Testis (tissue), 2 donors: ENCODE measurements at regions not wholly inside any gene's neighbourhood (a gene's known extent, or its start where the extent isn't known, plus 50 kb on each side); places are given as distances from the start of the nearest gene placed in this dataset.

Source experiments
- DNase-seq: peaks from one replicate; pipeline ENCODE4 v3.0.0-alpha.2; 2019
- H3K27ac ChIP-seq, 2 donors: fragments of 200-600 bp; sonication (generic); one replicate each; pipeline ENCODE4 v1.5.1; 2019
- H3K27me3 ChIP-seq: fragments of 200-600 bp; sonication (generic); one replicate; pipeline ENCODE4 v1.5.1; 2019
- H3K36me3 ChIP-seq: fragments of 200-600 bp; sonication (generic); one replicate; pipeline ENCODE4 v1.5.1; 2017; ENCODE audit warnings: low read depth; ENCODE audit errors: missing control alignments
- H3K4me1 ChIP-seq: fragments of 200-600 bp; sonication (generic); one replicate; pipeline ENCODE4 v1.5.1; 2019
- H3K4me3 ChIP-seq, 2 donors: fragments of 200-600 bp; sonication (generic); one replicate each; pipeline ENCODE4 v1.5.1; 2017 to 2019
- H3K9me3 ChIP-seq: fragments of 200-600 bp; sonication (generic); one replicate; pipeline ENCODE4 v1.5.1; 2017
- POLR2A ChIP-seq: fragments of 450-650 bp; IDR thresholded peaks from one replicate; pipeline ENCODE4 v1.6.1; 2017; ENCODE audit warnings: antibody characterized with exemption, mild to moderate bottlenecking, moderate library complexity
- WGBS, 2 donors: methylation state at CpG; one replicate each; pipeline ENCODE4 v1.1.5; 2018; 5-methylcytosine and 5-hydroxymethylcytosine counted together
- intact Hi-C: fragments of 100-400 bp; cut with DNase I; formaldehyde crosslinking; loops from one replicate; pipeline ENCODE4 v1.15.1; 2023; ENCODE audit warnings: low total_unique reads
- TF ChIP-seq, protein P1 (sequence below), 3 experiments: fragments of 450-650 bp in 2 of 3; fragments of 200-600 bp in 1 of 3; sonication (generic) in 1 of 3; IDR thresholded peaks; one replicate each; pipeline ENCODE4 v1.5.1; 2016 to 2019; ENCODE audit warnings: antibody characterized with exemption in 3 of 3, mild to moderate bottlenecking in 2 of 3, moderate library complexity in 1 of 3

DNA sequence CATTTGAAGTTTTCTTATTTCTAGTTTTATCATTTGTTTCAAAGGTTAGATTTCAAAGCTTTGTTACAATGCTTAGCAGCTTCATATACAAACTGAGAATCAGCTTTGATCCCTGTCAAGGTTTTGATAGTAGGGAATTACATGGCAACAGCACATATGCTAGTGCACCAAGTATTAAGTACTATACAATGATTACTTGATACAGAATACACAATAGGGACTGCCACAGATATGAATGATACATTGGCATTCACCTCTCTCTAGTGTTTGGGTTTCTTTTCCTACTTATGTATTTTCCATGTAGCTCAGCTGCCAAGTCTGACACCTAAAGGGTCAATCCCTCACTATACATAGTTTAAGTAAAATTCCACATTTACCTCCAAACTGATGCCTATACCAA, 344.0 kb downstream of the FAT4 start:
- no peaks in the 10 kb centered on the region for H3K9me3 ChIP-seq
- no peaks in the 10 kb centered on the region for H3K36me3 ChIP-seq

DNA sequence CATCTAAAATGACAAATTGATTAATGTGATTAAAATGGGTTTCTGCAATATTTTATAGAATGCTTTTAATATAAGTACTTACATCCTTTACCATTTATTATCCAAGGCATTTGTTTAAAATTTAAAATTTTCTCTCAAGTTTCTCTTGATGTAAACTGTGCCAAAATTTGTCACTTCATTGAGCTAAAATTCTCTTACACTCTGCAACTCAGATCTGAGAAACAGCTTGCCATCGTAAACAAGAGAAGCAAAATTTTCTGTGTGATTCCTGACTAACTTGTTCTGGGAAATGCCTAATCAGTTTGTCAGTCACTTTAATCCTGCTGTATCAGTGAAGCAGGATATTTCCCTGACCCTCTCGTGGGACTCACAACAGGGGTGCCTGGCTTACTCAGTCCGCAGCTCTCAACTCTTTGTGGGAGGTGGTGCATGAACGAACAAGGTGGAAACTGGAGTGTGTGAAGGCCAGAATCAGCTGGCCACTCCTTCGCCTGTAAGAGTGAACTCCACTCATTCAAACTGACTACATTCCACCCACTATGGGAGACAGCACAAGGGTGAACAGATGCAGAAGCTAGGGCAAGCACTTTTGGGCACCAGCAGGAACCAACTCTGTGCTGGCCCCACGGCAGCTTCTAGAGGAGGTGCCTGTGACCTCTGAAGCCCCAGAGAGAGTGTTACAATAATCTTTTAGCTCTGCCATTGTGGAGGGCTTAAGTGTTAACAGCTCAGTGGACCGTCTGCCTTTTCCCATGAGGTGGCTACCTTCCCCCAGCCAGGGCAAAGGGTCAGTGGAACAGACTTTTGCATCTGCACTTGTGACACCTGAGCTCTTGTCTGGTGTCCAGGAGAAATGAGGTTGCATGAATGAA, 349.4 kb downstream of the FAT4 start:
- Histone ChIP-seq H3K9me3 (no peaks in the 10 kb centered on the region), H3K27me3 (no peaks in the 10 kb centered on the region), H3K36me3 (no peaks in the 10 kb centered on the region), H3K4me3 (no peak overlapping the region), H3K27ac (no peak overlapping the region), H3K4me1 (no peaks in the 10 kb centered on the region)
- no peak for DNase-seq
- TF ChIP-seq, protein P1, sequence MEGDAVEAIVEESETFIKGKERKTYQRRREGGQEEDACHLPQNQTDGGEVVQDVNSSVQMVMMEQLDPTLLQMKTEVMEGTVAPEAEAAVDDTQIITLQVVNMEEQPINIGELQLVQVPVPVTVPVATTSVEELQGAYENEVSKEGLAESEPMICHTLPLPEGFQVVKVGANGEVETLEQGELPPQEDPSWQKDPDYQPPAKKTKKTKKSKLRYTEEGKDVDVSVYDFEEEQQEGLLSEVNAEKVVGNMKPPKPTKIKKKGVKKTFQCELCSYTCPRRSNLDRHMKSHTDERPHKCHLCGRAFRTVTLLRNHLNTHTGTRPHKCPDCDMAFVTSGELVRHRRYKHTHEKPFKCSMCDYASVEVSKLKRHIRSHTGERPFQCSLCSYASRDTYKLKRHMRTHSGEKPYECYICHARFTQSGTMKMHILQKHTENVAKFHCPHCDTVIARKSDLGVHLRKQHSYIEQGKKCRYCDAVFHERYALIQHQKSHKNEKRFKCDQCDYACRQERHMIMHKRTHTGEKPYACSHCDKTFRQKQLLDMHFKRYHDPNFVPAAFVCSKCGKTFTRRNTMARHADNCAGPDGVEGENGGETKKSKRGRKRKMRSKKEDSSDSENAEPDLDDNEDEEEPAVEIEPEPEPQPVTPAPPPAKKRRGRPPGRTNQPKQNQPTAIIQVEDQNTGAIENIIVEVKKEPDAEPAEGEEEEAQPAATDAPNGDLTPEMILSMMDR (IDR thresholded peaks at IDR 0.05) = no peak
- TF ChIP-seq POLR2A = no peak
- intact Hi-C loops = no loop called here
- WGBS, 2 donors = 84 to 90% methylated on average over 7 of the region's 7 CpGs

More for the DNA sequence above, 344.0 kb downstream of the FAT4 start:
- DNase-seq = no peak
- Histone ChIP-seq H3K27ac (no peak overlapping the region), H3K27me3 (no peaks in the 10 kb centered on the region), H3K4me1 (no peaks in the 10 kb centered on the region), H3K4me3 (no peak overlapping the region)
- intact Hi-C loops = no loop called here
- TF ChIP-seq, protein P1 (IDR thresholded peaks at IDR 0.05) = no peak
- TF ChIP-seq POLR2A = no peak

DNA sequence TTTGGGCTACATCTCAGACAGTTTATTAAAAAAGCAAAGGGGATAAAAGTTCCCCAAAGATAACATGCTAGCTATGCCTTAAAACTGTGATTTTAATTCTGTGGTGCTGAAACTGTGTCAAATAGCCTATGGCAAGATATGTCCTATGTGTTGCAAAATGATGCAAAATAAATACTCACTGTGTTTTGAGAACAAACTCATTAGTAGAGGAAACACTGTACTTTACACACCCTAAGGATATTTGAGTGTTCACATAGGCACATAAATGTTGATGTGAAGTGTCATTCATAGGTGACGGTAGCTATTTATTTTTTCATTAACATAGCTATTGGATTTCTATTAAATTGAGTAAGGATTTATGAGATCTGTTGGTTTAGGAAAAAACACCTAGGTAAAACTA, 351.9 kb downstream of the FAT4 start:
- Histone ChIP-seq H3K4me3 (no peak overlapping the region), H3K9me3 (no peaks in the 10 kb centered on the region), H3K36me3 (no peaks in the 10 kb centered on the region), H3K27ac (no peak overlapping the region), H3K27me3 (no peaks in the 10 kb centered on the region), H3K4me1 (no peaks in the 10 kb centered on the region)
- WGBS, 2 donors = 81 to 92% methylated on average over 1 of the region's 1 CpG
- TF ChIP-seq POLR2A = no peak
- TF ChIP-seq, protein P1 (IDR thresholded peaks at IDR 0.05) = no peak
- intact Hi-C loops = no loop called here
- no peak for DNase-seq

DNA sequence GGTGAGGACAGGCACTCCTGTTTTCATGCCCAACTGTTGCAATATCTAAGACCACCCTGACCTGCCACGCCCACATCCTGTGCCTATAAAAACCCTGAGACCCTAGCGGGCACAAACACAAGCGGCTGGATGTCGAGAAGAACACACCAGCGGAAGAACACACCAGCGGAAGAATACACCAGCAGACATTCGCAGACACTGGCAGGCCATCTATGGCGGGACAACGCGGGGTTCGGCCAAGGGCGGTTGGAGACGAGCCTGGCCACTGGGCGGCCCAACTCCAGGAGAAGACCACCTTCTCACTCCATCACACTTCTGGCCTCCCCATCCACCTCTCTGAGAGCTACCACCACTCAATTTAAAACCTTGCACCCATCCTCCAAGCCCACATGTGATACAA, 361.4 kb downstream of the FAT4 start:
- Histone ChIP-seq H3K9me3 (no peaks in the 10 kb centered on the region), H3K27ac (peak overlapping the region in 1 of 2 donors; percentile 37), H3K27me3 (no peaks in the 10 kb centered on the region), H3K4me1 (no peaks in the 10 kb centered on the region), H3K4me3 (peak overlapping the region; percentile 32 to 43), H3K36me3 (no peaks in the 10 kb centered on the region)
- DNase-seq = peak; percentile 56
- intact Hi-C loops = no loop called here
- WGBS, 2 donors = 86 to 90% methylated on average over 14 of the region's 14 CpGs
- TF ChIP-seq, protein P1 (IDR thresholded peaks at IDR 0.05) = no peak
- no peak for TF ChIP-seq POLR2A

DNA sequence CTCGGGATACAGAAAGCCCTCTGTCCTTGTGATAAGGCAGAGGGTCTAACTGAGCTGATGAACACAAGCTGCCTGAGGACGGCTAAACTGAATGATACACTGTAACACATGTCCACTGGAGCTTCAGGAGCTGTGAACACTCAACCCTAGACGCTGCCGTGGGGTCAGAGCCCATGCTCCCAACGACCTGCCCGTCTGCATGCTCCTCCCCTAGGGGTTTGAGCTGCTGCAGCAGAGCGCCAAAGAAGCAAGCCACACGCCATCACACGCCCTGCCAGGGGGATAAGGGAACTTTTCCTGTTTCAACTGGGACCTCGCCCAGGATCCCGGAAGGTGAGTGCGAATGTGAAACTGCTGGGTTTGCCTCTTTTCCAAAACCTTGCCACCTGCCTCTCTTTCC, 361.8 kb downstream of the FAT4 start:
- 37 to 55% methylated on average over 12 of the region's 12 CpGs for WGBS, 2 donors

More for the DNA sequence above, 361.8 kb downstream of the FAT4 start:
- H3K4me3 ChIP-seq = peak overlapping the region; percentile 32 to 43
- peak overlapping the region in 1 of 2 donors; percentile 37 for H3K27ac ChIP-seq
- H3K36me3 ChIP-seq = no peaks in the 10 kb centered on the region
- H3K27me3 ChIP-seq = no peaks in the 10 kb centered on the region
- no peak for TF ChIP-seq POLR2A
- TF ChIP-seq, protein P1 (IDR thresholded peaks at IDR 0.05) = no peak
- no peaks in the 10 kb centered on the region for H3K9me3 ChIP-seq
- intact Hi-C loops = no loop called here
- DNase-seq = peak; percentile 53
- H3K4me1 ChIP-seq = no peaks in the 10 kb centered on the region
